Epithelial cell of proximal tubule (primary cell): ENCODE measurements at regions not wholly inside any gene's neighbourhood (a gene's known extent, or its start where the extent isn't known, plus 50 kb on each side); places are given as distances from the start of the nearest gene placed in this dataset.

Source experiments
- DNase-seq: peaks from one replicate; pipeline ENCODE4 v3.0.0-alpha.2; 2011; ENCODE audit warnings: low read depth
- H3K4me3 ChIP-seq: 2 replicates; pipeline ENCODE4 v1.5.1; 2011; ENCODE audit warnings: low read depth, mild to moderate bottlenecking, low read length
- CTCF ChIP-seq: conservative IDR thresholded peaks from 2 replicates; pipeline ENCODE4 v1.5.1; 2012; ENCODE audit warnings: low read depth, mild to moderate bottlenecking, low read length

GRCh38 chr3:18228060-18228459 lies 197.1 kb downstream of the SATB1 start:
- DNase-seq: no peak
- no peak for TF ChIP-seq CTCF
- no peak overlapping the region for H3K4me3 ChIP-seq

GRCh38 chr3:18225709-18226108 lies 199.4 kb downstream of the SATB1 start:
- no peak overlapping the region for H3K4me3 ChIP-seq
- DNase-seq: no peak
- no peak for TF ChIP-seq CTCF

- H3K4me3 ChIP-seq: no peak overlapping the region
- DNase-seq: no peak
- TF ChIP-seq CTCF: no peak
Observed at GRCh38 chr3:18224426-18224825, 200.7 kb downstream of the SATB1 start.

GRCh38 chr3:18223974-18224373 lies 201.2 kb downstream of the SATB1 start:
- no peak for TF ChIP-seq CTCF
- no peak overlapping the region for H3K4me3 ChIP-seq
- no peak for DNase-seq

GRCh38 chr3:18223571-18223970 lies 201.6 kb downstream of the SATB1 start:
- H3K4me3 ChIP-seq: no peak overlapping the region
- DNase-seq: no peak
- no peak for TF ChIP-seq CTCF

GRCh38 chr3:18222686-18223085 lies 202.5 kb downstream of the SATB1 start:
- DNase-seq: no peak
- H3K4me3 ChIP-seq: no peak overlapping the region
- no peak for TF ChIP-seq CTCF

- TF ChIP-seq CTCF: no peak
- DNase-seq: no peak
- no peak overlapping the region for H3K4me3 ChIP-seq
Observed at GRCh38 chr3:18217507-18218174, 207.5 kb downstream of the SATB1 start.
